ENCODE measurements at regions not wholly inside any gene's neighbourhood (a gene's known extent, or its start where the extent isn't known, plus 50 kb on each side); places are given as distances from the start of the nearest gene placed in this dataset.

DNA sequence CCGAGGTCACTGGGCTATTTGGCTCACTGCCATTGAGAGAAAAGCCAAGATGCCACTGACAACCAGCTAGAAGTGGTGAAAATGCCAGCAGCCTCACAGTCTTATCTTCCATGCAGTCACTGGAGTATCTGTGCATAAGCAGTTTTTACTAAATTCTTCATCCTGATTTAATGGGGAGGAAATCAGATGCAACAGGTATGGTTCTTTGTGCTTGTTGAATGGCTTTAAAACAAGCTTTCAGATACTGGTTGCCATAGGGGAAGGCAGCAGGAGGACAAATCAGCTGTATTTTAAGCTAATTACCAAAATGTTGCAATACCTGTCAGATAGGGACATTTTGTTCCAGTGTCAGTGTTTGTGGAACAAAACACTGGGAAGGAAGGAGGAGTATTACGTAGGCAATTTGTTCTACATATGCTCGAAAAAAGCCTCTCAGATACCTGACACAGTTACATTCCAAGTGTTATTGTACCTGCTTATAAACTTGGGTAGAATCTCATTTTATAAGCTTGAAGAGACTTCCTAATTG lies 54.1 kb upstream of the ARHGAP5 start:
- H3K27me3 ChIP-seq (replicated peaks in 1 of 7) = no peaks in the 10 kb centered on the region
- 82 to 98% (median 95%) methylated on average over 3 of the region's 3 CpGs for WGBS, 5 donors
- TF ChIP-seq POLR2A (IDR thresholded peaks at IDR 0.05) (no peak), POLR2AphosphoS5 (IDR thresholded peaks at IDR 0.05) (no peak)
- TF ChIP-seq, protein P1, sequence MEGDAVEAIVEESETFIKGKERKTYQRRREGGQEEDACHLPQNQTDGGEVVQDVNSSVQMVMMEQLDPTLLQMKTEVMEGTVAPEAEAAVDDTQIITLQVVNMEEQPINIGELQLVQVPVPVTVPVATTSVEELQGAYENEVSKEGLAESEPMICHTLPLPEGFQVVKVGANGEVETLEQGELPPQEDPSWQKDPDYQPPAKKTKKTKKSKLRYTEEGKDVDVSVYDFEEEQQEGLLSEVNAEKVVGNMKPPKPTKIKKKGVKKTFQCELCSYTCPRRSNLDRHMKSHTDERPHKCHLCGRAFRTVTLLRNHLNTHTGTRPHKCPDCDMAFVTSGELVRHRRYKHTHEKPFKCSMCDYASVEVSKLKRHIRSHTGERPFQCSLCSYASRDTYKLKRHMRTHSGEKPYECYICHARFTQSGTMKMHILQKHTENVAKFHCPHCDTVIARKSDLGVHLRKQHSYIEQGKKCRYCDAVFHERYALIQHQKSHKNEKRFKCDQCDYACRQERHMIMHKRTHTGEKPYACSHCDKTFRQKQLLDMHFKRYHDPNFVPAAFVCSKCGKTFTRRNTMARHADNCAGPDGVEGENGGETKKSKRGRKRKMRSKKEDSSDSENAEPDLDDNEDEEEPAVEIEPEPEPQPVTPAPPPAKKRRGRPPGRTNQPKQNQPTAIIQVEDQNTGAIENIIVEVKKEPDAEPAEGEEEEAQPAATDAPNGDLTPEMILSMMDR (IDR thresholded peaks at IDR 0.05 in 8 of 11, conservative IDR thresholded peaks at IDR 0.05 in 3 of 11) = no peak
- no peaks in the 10 kb centered on the region for H3K36me3 ChIP-seq
- intact Hi-C loops (cut with DNase I; ENCODE audit: low total_unique reads) = no loop called here
- no peak for DNase-seq
- no peak overlapping the region for H3K4me3 ChIP-seq
- peak overlapping the region in 1 of 8 donors; percentile 19 for H3K27ac ChIP-seq
- no peaks in the 10 kb centered on the region for H3K9me3 ChIP-seq
- H3K4me1 ChIP-seq = no peaks in the 10 kb centered on the region

DNA sequence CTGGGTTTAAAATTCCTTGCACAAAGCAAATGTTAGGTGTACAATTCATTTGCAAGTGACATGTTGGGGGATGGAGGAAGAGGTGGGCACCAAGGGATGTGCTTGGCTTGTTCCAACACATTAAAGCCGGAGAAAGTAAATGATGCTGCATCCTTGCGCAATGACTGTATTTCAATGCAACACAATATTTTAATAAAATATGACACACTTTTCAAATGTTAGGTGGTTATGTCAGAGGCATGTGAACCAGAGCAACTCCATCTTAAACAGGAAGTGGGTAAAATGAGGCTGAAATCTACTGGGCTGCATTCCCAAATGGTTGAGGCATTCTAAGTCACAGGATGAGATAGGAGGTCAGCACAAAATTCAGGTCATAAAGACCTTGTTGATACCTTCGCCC lies 53.6 kb upstream of the ARHGAP5 start:
- no peaks in the 10 kb centered on the region for H3K27me3 ChIP-seq (replicated peaks in 1 of 7)
- no peak for DNase-seq
- intact Hi-C loops (cut with DNase I; ENCODE audit: low total_unique reads) = no loop called here
- peak overlapping the region in 1 of 8 donors; percentile 19 for H3K27ac ChIP-seq
- H3K36me3 ChIP-seq = no peaks in the 10 kb centered on the region
- TF ChIP-seq, protein P1 (IDR thresholded peaks at IDR 0.05 in 8 of 11, conservative IDR thresholded peaks at IDR 0.05 in 3 of 11) = no peak
- TF ChIP-seq POLR2A (IDR thresholded peaks at IDR 0.05) = no peak
- no peak for TF ChIP-seq POLR2AphosphoS5 (IDR thresholded peaks at IDR 0.05)
- 91 to 99% (median 97%) methylated on average over 3 of the region's 3 CpGs for WGBS, 5 donors
- H3K4me3 ChIP-seq = no peak overlapping the region
- H3K9me3 ChIP-seq = no peaks in the 10 kb centered on the region
- no peaks in the 10 kb centered on the region for H3K4me1 ChIP-seq

DNA sequence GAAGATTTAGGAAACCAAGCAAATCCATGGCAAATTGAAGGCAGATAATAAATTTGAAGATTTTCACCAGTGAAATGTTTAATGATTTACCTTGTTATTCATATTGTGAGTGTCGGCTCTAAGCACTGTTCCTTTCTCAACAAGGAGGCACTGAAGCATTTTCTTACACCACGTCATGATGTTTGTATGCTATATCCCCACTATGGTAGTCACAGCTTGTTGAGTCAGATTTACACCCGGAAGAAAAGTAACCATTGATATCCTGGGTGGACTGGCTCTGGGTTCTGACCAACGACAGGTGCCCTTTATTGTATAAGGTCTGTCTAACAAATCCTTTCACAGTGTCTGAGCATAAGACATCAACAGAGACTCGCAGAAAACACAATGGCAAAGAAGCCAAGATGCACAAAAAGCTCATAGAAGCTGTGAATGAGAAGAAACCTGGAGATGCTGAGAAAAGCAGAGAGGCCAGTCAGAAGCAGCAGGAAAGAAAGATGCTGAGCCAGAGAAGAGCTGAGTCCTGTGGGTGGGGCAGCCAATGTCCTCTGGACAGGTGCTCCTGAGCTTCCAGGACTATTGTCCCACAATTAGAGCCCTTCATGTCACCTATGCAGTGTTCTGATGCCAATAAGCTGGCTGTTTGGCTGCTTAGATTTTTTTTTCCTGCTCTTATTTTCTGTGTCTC lies 49.7 kb upstream of the ARHGAP5 start:
- intact Hi-C loops (cut with DNase I; ENCODE audit: low total_unique reads) = no loop called here
- TF ChIP-seq, protein P1 (IDR thresholded peaks at IDR 0.05 in 8 of 11, conservative IDR thresholded peaks at IDR 0.05 in 3 of 11) = no peak
- no peak for TF ChIP-seq POLR2AphosphoS5 (IDR thresholded peaks at IDR 0.05)
- no peak for TF ChIP-seq POLR2A (IDR thresholded peaks at IDR 0.05)

More for the DNA sequence above, 49.7 kb upstream of the ARHGAP5 start:
- no peaks in the 10 kb centered on the region for H3K27me3 ChIP-seq (replicated peaks in 1 of 7)
- no peaks in the 10 kb centered on the region for H3K9me3 ChIP-seq
- H3K27ac ChIP-seq = no peak overlapping the region
- WGBS, 5 donors = 87 to 93% (median 90%) methylated on average over 5 of the region's 5 CpGs
- no peak for DNase-seq
- H3K4me1 ChIP-seq = no peaks in the 10 kb centered on the region
- H3K4me3 ChIP-seq = no peak overlapping the region
- H3K36me3 ChIP-seq = no peaks in the 10 kb centered on the region
